ENCODE measurements at regions not wholly inside any gene's neighbourhood (a gene's known extent, or its start where the extent isn't known, plus 50 kb on each side); places are given as distances from the start of the nearest gene placed in this dataset.
A peak's percentile ranks its signal among the peaks of the same experiment; 100 is the strongest.

GRCh38 chr10:28801247-28801646 lies 123.9 kb downstream of the BAMBI start:
- DNase-seq (ENCODE audit: low read depth), result no peak

GRCh38 chr10:28801869-28802268 lies 124.5 kb downstream of the BAMBI start:
- TF ChIP-seq CTCF (conservative IDR thresholded peaks at IDR 0.05; ENCODE audit: low read depth, low read length), result no peak
- DNase-seq (ENCODE audit: low read depth), result no peak
- no peak overlapping the region for H3K4me3 ChIP-seq (ENCODE audit: low read depth, low read length)

More at GRCh38 chr10:28801247-28801646, 123.9 kb downstream of the BAMBI start:
- H3K4me3 ChIP-seq (ENCODE audit: low read depth, low read length), result no peak overlapping the region
- TF ChIP-seq CTCF (conservative IDR thresholded peaks at IDR 0.05; ENCODE audit: low read depth, low read length), result no peak

GRCh38 chr10:28805390-28805789 lies 128.1 kb downstream of the BAMBI start:
- no peak overlapping the region for H3K4me3 ChIP-seq (ENCODE audit: low read depth, low read length)
- no peak for TF ChIP-seq CTCF (conservative IDR thresholded peaks at IDR 0.05; ENCODE audit: low read depth, low read length)
- no peak for DNase-seq (ENCODE audit: low read depth)

- TF ChIP-seq CTCF (conservative IDR thresholded peaks at IDR 0.05; ENCODE audit: low read depth, low read length), result no peak
- DNase-seq (ENCODE audit: low read depth), result no peak
Measured at GRCh38 chr10:28806488-28806941, 129.2 kb downstream of the BAMBI start.

GRCh38 chr10:28806951-28807759 lies 129.8 kb downstream of the BAMBI start:
- no peak overlapping the region for H3K4me3 ChIP-seq (ENCODE audit: low read depth, low read length)
- no peak for TF ChIP-seq CTCF (conservative IDR thresholded peaks at IDR 0.05; ENCODE audit: low read depth, low read length)
- no peak for DNase-seq (ENCODE audit: low read depth)

More at GRCh38 chr10:28806488-28806941, 129.2 kb downstream of the BAMBI start:
- no peak overlapping the region for H3K4me3 ChIP-seq (ENCODE audit: low read depth, low read length)

- no peak for DNase-seq (ENCODE audit: low read depth)
- H3K4me3 ChIP-seq (ENCODE audit: low read depth, low read length), result peak overlapping the region; percentile 27
- no peak for TF ChIP-seq CTCF (conservative IDR thresholded peaks at IDR 0.05; ENCODE audit: low read depth, low read length)
Measured at GRCh38 chr10:28807760-28808613, 130.7 kb downstream of the BAMBI start.
